ENCODE measurements at regions not wholly inside any gene's neighbourhood (a gene's known extent, or its start where the extent isn't known, plus 50 kb on each side); places are given as distances from the start of the nearest gene placed in this dataset.

DNA sequence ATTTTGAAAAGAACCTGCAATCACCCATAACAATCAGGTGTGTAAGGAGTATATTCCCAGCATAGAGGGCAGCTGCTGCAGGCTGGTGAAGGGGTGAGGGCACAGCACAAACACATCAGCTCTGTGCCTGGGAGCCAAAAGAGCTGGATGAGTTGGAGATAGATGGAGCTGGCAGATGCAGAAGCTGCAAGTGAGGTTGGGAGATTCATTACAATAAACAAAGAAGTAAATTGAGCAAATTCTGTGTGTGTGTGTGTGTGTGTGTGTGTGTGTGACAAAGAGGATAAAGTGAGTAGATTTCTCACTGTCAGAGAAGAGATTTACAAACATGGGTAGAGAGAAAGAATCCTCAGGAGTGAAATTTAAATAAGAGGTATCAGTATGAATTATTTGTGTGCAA, 994.7 kb downstream of the EPHA3 start:
- TF ChIP-seq CTCF (IDR thresholded peaks at IDR 0.05), result no peak
- TF ChIP-seq EZH2 (IDR thresholded peaks at IDR 0.05; ENCODE audit: borderline replicate concordance, insufficient read depth, low read depth, low read length, poor library complexity, severe bottlenecking), result no peak
